Ectodermal cell (in vitro differentiated cells): ENCODE measurements at regions not wholly inside any gene's neighbourhood (a gene's known extent, or its start where the extent isn't known, plus 50 kb on each side); places are given as distances from the start of the nearest gene placed in this dataset.
"Not testable (repeated sequence)": the region's sequence is repeated elsewhere in the genome, so short reads cannot be mapped to it uniquely, and the experiment has no call there.

Experiments used
- H3K27ac ChIP-seq: 2 replicates; pipeline ENCODE4 v1.7.0; 2013; ENCODE audit warnings: mild to moderate bottlenecking, low read depth, low read length; ENCODE audit not compliant: insufficient read depth, poor library complexity, severe bottlenecking
- H3K27me3 ChIP-seq: 2 replicates; pipeline ENCODE4 v1.7.0; 2013; ENCODE audit warnings: mild to moderate bottlenecking, low read length; ENCODE audit not compliant: insufficient read depth, control insufficient read depth, poor library complexity, severe bottlenecking
- H3K36me3 ChIP-seq: one replicate; pipeline ENCODE4 v1.7.0; 2013; ENCODE audit warnings: low read length; ENCODE audit not compliant: control insufficient read depth, insufficient read depth
- H3K4me1 ChIP-seq: one replicate; pipeline ENCODE4 v1.7.0; 2013; ENCODE audit warnings: low read length; ENCODE audit not compliant: control insufficient read depth, insufficient read depth
- H3K4me3 ChIP-seq: 2 replicates; pipeline ENCODE4 v1.7.0; 2013; ENCODE audit warnings: low read depth, low read length, control low read depth; ENCODE audit not compliant: insufficient read depth
- H3K9me3 ChIP-seq: 2 replicates; pipeline ENCODE4 v1.7.0; 2013; ENCODE audit warnings: mild to moderate bottlenecking, low read length, moderate library complexity; ENCODE audit not compliant: control insufficient read depth
- WGBS, 2 experiments: methylation state at CpG; one replicate each; pipeline ENCODE4 v1.1.7; 2013; ENCODE audit warnings: missing lambda C conversion rate in 2 of 2; 5-methylcytosine and 5-hydroxymethylcytosine counted together

DNA sequence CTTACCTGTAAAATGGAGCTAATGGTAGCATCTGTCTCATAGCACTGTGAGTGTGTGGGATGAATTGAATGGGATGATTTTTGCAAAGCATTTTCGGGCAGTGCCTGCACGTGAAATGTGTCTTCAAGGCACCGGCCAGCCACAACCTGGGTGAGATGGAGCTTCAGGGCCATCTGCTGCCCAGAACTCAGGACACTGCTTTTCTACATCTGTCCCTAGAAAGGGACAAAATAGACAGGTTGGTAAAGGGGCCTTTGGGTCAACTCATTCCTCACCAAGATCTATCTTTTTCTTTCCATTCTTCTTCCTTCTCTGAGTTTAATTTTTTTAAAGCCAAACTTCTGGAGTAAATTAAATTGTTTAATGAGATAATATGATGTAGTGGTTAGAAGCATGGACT, 106.5 kb downstream of the UTP18 start:
- H3K27ac ChIP-seq = no peak overlapping the region
- 90 to 97% methylated on average over 3 of the region's 3 CpGs for WGBS, 2 experiments
- no peak overlapping the region for H3K4me3 ChIP-seq

DNA sequence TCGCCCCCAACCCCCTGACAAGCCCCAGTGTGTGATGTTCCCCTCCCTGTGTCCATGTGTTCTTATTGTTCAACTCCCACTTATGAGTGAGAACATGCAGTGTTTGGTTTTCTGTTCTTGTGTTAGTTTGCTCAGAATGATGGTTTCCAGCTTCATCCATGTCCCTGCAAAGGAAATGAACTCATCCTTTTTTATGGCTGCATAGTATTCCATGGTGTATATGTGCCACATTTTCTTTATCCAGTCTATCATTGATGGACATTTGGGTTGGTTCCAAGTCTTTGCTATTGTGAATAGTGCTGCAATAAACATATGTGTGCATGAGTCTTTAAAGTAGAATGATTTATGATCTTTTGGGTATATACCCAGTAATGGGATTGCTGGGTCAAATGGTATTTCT, 107.5 kb downstream of the UTP18 start:
- not testable (repeated sequence) for H3K27ac ChIP-seq, H3K9me3 ChIP-seq, H3K4me3 ChIP-seq, H3K27me3 ChIP-seq, H3K4me1 ChIP-seq, H3K36me3 ChIP-seq
- WGBS, 2 experiments = 71 to 100% methylated on average over 1 of the region's 1 CpG

More for the DNA sequence above, 106.5 kb downstream of the UTP18 start:
- Histone ChIP-seq H3K27me3 (no peaks in the 10 kb centered on the region), H3K9me3 (no peaks in the 10 kb centered on the region), H3K36me3 (no peaks in the 10 kb centered on the region), H3K4me1 (peaks cover 8% of the 10 kb centered on the region)

DNA sequence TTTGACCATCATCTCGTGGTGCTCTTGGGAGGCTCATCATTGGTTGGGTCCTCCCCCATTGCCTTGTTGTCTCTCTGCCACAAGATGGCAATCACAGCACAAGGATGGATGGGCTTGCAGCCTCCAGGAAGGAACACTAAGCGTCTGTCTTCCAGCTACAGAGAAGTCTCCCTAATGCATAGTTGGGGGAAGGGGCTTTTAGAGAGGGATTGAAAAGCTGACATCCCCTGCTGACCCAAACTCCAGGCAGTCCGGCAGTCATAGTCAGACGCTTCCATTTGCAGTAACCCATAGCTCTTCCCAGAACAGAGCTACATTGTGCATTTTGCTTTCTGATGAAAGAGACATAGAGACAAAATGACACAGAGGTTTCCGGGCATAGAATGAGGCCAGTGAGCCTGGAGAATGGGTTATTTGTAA, 111.4 kb downstream of the UTP18 start:
- H3K27ac ChIP-seq = no peak overlapping the region
- WGBS, 2 experiments = 21 to 26% methylated on average over 5 of the region's 5 CpGs
- no peaks in the 10 kb centered on the region for H3K36me3 ChIP-seq
- H3K27me3 ChIP-seq = no peaks in the 10 kb centered on the region
- H3K4me3 ChIP-seq = no peak overlapping the region
- no peaks in the 10 kb centered on the region for H3K9me3 ChIP-seq
- no peaks in the 10 kb centered on the region for H3K4me1 ChIP-seq

DNA sequence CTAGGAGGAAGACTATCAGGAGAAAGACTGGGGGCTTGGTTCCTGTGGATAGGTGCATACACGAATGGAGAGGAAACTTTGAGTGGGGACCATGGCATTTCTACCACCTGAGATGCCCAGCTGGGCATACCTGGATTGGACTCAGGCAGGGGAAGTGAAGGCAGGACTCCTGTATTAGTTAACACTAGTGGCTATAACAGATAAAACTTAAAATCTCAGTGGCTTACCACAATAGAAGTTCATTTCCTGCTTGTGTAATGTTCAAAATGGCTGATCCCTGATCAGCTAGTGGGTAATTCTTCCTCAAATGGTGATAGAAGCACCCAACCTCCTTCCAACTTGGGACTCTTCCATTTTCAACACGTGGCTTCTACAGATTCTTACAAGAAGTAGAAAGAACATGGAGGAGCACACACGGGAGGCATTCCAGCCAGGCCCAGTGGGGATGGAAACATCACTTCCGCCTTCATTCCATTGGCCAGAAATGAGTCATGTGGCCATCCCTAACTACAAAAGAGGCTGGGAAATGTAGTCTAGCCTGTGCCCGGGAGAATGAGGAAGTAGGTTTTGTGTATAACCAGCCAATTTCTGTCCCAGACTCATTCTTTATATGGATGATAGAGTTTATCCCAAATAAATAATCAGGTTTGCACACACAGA, 112.1 kb downstream of the UTP18 start:
- H3K4me3 ChIP-seq = no peak overlapping the region
- H3K9me3 ChIP-seq = no peaks in the 10 kb centered on the region
- H3K27me3 ChIP-seq = no peaks in the 10 kb centered on the region
- peak overlapping the region; percentile 13 for H3K27ac ChIP-seq
- no peaks in the 10 kb centered on the region for H3K4me1 ChIP-seq
- no peaks in the 10 kb centered on the region for H3K36me3 ChIP-seq
- WGBS, 2 experiments = 79 to 82% methylated on average over 4 to 5 of the region's 5 CpGs

DNA sequence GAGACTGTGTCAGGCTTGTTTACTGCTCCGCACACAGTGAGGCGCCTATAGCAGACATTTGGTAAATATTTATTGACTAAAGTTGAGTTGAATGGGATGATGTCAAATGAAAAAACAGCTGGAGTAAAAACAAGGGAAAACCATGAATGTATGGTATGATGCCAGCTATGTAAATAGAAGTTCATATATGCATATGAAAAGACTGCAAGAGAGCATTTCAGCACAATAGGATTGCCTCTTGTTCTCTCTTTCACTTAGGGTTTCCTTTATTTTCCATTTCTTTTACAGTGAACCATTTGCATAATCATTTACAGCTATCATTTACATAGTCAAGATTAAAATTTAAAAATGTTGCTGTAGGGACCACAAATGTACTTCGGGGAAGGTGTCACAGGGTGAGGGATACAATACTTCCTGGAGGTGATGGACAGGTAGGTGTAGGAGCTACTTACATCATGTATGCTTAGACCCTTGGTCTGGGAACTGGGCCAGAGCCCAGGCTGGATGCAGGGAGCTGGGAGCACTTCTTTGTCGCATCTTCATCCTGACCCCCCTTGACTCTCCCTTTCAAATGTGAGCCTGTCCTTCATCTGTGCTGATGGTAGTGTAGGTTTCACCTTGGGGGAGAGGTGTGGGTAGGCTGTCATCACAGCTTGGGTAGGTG, 113.3 kb downstream of the UTP18 start:
- H3K27ac ChIP-seq = no peak overlapping the region
- H3K9me3 ChIP-seq = no peaks in the 10 kb centered on the region
- H3K4me3 ChIP-seq = no peak overlapping the region
- H3K4me1 ChIP-seq = no peaks in the 10 kb centered on the region
- H3K36me3 ChIP-seq = no peaks in the 10 kb centered on the region
- no peaks in the 10 kb centered on the region for H3K27me3 ChIP-seq
- 51 to 58% methylated on average over 4 of the region's 4 CpGs for WGBS, 2 experiments

DNA sequence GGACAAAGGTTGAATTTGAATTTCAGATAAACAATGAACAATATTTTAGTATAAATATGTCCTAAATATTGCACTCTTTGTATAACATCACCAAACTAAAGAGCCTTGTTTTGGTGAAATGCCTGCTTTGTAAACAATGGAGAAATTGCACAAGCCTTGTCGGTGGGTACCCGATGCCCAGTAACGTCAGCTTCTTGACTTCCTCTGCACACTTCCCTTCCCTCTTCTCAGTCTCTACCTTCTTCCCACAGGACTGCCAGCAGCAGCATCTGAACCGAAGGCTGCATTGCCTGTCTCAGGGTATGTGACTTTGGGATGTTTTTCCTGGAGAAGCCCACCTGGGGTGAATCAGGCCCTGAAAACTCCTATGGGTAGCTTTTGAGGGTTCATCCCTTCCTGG, 113.9 kb downstream of the UTP18 start:
- WGBS, 2 experiments = 86 to 89% methylated on average over 4 of the region's 4 CpGs

DNA sequence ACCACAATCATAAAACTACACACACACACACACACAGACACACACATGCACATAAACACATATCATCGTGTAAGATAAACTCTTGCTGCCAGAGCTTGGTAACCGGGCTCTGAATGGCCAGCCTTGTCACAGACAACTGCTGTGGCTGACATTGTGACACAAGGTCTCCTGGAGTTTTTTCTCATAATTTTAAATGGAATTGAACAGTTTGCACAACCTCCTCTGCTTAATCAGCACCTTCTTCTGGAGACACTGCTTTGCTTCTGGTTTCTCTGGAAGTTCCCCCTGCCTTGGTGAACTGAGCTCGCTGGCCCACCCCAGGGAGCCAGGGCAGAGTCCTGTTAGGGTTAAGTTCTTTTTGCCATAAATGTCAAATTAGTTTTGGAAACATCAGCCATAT, 115.4 kb downstream of the UTP18 start:
- 90 to 94% methylated on average over 3 of the region's 3 CpGs for WGBS, 2 experiments
- no peak overlapping the region for H3K4me3 ChIP-seq
- H3K27ac ChIP-seq = no peak overlapping the region
- no peaks in the 10 kb centered on the region for H3K4me1 ChIP-seq
- no peaks in the 10 kb centered on the region for H3K9me3 ChIP-seq
- no peaks in the 10 kb centered on the region for H3K27me3 ChIP-seq
- no peaks in the 10 kb centered on the region for H3K36me3 ChIP-seq

More for the DNA sequence above, 113.9 kb downstream of the UTP18 start:
- Histone ChIP-seq H3K4me1 (no peaks in the 10 kb centered on the region), H3K9me3 (no peaks in the 10 kb centered on the region), H3K4me3 (no peak overlapping the region), H3K27me3 (no peaks in the 10 kb centered on the region), H3K27ac (no peak overlapping the region), H3K36me3 (no peaks in the 10 kb centered on the region)

DNA sequence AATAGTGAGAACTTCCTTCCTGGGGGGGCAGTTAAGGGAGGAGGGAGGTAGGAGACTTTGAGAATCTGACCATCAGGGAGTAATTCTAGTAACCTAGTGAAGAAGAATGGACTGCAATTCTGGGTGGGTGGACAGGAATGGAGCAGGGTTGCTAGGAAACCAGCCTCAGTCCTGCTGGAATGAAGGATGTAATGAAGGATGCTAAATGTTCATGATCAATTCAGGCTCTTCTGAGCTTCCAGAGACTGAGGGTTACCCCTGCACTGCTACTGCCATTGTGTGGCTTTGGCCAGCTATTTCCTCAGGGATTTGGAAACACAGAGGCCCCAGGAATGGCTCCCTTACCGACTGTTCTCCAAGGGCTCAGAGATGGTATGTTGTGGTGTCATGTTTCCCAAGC, 116.4 kb downstream of the UTP18 start:
- Histone ChIP-seq H3K4me3 (no peak overlapping the region), H3K4me1 (no peaks in the 10 kb centered on the region), H3K9me3 (no peaks in the 10 kb centered on the region), H3K36me3 (no peaks in the 10 kb centered on the region), H3K27me3 (no peaks in the 10 kb centered on the region), H3K27ac (no peak overlapping the region)
- 88 to 91% methylated on average over 1 of the region's 1 CpG for WGBS, 2 experiments

DNA sequence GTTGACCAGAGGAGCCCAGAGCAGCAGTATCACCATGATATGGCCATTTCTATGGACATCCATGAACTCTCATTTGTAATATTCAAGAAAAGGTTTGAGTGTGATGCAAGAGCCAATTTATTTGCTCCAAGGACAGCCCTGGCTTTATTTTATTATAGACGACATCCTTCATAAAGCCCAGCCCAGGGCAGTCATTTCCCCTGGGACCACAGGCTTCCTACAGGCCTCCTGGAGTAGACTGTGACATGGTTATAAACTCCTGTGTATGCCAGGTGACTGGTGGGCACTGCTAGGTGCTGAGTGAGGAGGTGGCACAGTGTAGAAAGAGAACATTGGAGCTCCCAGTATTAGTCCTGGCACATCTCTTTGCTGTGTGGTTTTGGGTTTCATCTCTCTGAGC, 120.9 kb downstream of the UTP18 start:
- Histone ChIP-seq H3K4me3 (no peak overlapping the region), H3K36me3 (no peaks in the 10 kb centered on the region), H3K4me1 (no peaks in the 10 kb centered on the region), H3K27me3 (no peaks in the 10 kb centered on the region), H3K9me3 (no peaks in the 10 kb centered on the region), H3K27ac (no peak overlapping the region)
- WGBS, 2 experiments = 94 to 100% methylated on average over 1 of the region's 1 CpG

DNA sequence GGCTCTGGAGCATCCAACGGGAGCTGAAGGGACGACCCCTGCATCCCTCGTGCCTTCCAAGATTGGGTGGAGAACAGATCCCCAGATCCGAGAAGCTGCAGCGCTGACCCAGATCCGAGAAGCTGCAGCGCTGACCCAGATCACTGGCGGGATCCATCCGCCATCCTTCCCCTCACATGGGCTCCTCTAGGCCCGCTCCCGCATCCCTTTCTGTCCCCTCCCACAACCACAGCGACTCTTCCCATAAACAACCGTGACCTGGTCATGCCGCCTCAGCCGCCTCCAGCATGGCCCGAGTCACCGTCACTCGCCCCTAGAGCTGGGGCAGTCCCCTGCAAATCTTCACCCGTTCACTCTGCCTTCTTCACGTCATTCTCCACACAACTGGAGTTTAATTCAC, 124.9 kb downstream of the UTP18 start:
- Histone ChIP-seq H3K27me3 (no peaks in the 10 kb centered on the region), H3K4me1 (no peaks in the 10 kb centered on the region), H3K27ac (no peak overlapping the region), H3K9me3 (no peaks in the 10 kb centered on the region), H3K4me3 (no peak overlapping the region), H3K36me3 (no peaks in the 10 kb centered on the region)
- 91 to 94% methylated on average over 20 of the region's 20 CpGs for WGBS, 2 experiments
